Retinal pigment epithelial cell (primary cell): ENCODE measurements at regions not wholly inside any gene's neighbourhood (a gene's known extent, or its start where the extent isn't known, plus 50 kb on each side); places are given as distances from the start of the nearest gene placed in this dataset.

Experiments
- DNase-seq: peaks from one replicate; pipeline ENCODE4 v3.0.0-alpha.2; 2010; ENCODE audit warnings: low read depth
- H3K4me3 ChIP-seq: 2 replicates; pipeline ENCODE4 v1.5.1; 2011; ENCODE audit warnings: mild to moderate bottlenecking, low read length, control low read depth, moderate library complexity
- TF ChIP-seq, protein P1 (sequence below): conservative IDR thresholded peaks from 2 replicates; pipeline ENCODE4 v1.5.1; 2011; ENCODE audit warnings: low read depth, low read length, control low read depth, inconsistent platforms

- TF ChIP-seq, protein P1, sequence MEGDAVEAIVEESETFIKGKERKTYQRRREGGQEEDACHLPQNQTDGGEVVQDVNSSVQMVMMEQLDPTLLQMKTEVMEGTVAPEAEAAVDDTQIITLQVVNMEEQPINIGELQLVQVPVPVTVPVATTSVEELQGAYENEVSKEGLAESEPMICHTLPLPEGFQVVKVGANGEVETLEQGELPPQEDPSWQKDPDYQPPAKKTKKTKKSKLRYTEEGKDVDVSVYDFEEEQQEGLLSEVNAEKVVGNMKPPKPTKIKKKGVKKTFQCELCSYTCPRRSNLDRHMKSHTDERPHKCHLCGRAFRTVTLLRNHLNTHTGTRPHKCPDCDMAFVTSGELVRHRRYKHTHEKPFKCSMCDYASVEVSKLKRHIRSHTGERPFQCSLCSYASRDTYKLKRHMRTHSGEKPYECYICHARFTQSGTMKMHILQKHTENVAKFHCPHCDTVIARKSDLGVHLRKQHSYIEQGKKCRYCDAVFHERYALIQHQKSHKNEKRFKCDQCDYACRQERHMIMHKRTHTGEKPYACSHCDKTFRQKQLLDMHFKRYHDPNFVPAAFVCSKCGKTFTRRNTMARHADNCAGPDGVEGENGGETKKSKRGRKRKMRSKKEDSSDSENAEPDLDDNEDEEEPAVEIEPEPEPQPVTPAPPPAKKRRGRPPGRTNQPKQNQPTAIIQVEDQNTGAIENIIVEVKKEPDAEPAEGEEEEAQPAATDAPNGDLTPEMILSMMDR, result no peak
- no peak for DNase-seq
- no peak overlapping the region for H3K4me3 ChIP-seq
Measured at GRCh38 chr16:11411059-11411550, 65.8 kb downstream of the RMI2 start.

DNA sequence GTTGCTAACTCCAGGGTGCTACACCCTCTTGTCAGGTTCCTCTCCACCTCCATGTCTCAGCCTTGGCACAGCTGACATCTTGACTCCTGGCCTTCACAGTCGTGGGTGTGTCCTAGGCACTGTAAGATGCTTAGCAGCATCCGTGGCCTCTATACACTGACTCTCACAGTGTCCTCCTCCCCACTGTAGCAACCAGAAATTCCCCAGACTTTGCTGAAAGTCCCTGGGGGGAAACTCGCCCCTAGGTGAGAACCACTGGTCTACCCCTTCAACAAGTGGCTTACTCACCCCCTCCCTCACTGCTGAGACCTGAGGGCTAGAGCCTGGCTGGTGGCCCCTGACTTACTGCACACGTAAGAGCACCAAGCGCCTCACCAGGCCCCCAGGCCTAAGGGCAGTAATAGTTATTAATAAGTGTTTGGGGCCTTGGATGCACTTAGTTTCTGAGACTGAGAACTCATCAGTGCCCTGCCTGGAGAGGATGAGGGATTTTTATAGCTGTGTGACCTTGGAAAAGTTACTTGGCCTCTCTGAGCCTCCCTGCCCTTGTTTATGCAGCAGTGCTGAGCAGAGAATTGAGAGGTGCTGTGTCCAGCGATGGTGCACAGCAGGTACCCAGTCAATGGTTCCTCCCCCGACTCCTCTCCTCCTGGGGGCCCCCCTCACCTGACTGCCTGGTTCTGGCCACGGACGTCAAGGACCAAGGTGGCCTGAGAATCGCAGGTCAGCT lies 67.1 kb downstream of the RMI2 start:
- TF ChIP-seq, protein P1, result no peak
- H3K4me3 ChIP-seq, result no peak overlapping the region
- DNase-seq, result no peak

- DNase-seq, result no peak
- TF ChIP-seq, protein P1, result no peak
Measured at GRCh38 chr16:11412965-11413887, 68.0 kb downstream of the RMI2 start.

DNA sequence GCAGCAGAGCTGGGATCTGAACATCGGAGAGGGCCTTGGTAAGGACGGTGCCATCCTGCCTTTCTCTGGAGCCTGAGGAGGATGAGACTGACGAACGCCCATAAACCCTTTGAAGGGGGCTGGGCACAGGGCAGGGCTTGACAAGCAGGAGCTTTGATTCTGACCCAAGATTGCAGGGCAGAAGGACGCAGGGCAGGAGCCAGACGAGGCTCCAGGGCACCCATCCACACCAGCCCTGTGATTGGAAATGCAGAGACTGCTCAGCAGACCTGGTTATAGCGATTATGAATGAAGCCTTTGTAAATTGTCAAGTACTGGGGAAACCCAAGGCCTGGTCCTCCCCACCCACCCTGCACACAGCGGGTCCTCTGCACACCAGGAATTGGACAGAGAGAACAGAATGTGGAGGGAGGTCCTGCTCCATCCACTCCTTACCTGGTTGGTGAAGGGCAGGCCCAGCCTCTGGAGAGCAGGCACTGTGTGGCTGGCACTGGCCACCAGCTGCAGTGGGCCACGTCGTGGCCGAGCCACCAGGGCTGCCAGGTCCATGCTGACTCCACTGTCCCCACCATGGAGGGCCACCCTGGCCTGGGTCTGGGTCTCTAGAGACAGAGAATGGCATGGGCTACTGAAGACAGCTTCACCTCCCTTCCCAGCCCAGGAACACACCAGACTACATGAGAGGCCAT lies 68.8 kb downstream of the RMI2 start:
- no peak for DNase-seq
- H3K4me3 ChIP-seq, result no peak overlapping the region
- TF ChIP-seq, protein P1, result no peak

More at GRCh38 chr16:11412965-11413887, 68.0 kb downstream of the RMI2 start:
- no peak overlapping the region for H3K4me3 ChIP-seq

DNA sequence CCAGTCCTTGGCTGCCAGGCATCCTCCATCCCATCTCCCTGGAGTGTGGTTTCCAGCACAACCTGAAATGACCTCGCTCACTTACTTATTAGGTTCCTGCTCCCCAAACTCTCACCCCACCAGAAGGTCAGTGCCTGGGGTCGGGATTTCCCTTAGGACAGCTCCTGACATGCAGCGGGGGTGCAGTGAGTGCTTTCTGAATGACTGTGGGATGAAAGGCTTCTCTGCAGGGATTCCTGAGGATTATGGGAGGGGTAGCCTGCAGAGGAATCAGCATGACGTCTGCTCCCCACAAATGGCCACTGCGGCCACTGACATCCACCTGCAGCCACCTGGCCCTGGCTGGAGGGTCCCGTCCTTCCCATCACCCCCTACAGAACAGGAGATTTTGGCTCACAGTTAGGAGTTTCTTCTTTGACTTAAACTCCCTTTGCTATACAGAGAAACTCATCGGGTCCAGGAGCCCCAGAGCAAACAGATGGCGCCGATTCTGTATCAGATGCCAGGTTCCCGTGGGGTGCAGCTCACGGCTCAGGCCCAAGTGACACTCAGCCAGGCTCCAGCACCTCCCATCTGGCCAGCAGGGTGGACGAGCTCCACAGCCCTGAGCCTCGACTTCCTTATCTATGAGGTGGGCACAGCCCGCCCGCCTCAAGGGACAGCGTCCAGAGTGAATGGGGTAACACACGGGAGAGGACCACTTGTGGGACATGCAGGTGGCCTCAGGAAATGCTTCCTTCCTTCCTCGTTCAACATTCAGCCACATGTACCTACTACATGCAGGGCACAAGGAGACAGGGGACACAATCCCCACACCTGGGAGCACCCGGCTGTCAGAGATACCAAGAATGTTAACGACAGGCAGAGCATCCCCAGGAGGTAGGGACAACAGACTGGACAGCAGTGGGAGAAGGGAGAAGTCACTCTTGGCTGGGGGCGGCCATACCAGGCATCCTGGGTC lies 69.8 kb downstream of the RMI2 start:
- H3K4me3 ChIP-seq, result no peak overlapping the region
- TF ChIP-seq, protein P1, result no peak
- no peak for DNase-seq
